K562 (cell line): ENCODE measurements at regions not wholly inside any gene's neighbourhood (a gene's known extent, or its start where the extent isn't known, plus 50 kb on each side); places are given as distances from the start of the nearest gene placed in this dataset.

Source experiments
- ATAC-seq: fragments of 200-7000 bp; cut with Tn5 transposase; 3 replicates; pipeline ENCODE4 v1.9.1; 2020; ENCODE audit warnings: moderate library complexity
- BruUV-seq: library from RNA; stranded (reverse); fragments of 400-500 nt; replicated peaks from 2 replicates; lab custom pipeline; 2021; lab: Mats Ljungman, UMichigan
- CTCF ChIA-PET: fragments of 300-600 bp; formaldehyde crosslinking; extraction: SDS; loops from one replicate; lab custom pipeline; 2021; ENCODE audit warnings: low intra/inter-chr PET ratio; lab: Yijun Ruan, JAX
- POLR2A ChIA-PET: fragments of 300-600, 350-650 bp; sonication (Branson Sonifier 250); formaldehyde crosslinking; extraction: SDS; loops from one replicate; lab custom pipeline; 2021; ENCODE audit warnings: antibody characterized with exemption, inconsistent platforms; lab: Yijun Ruan, JAX
- DNase-seq, 4 experiments: peaks; one replicate each; pipeline versions ENCODE4 v3.0.0 to v3.0.0-alpha.2; 2011 to 2018; ENCODE audit warnings: low spot score in 3 of 4, mixed read lengths in 3 of 4; ENCODE audit errors: extremely low read depth in 1 of 4
- FAIRE-seq: peaks from 2 replicates; lab custom pipeline; 2011; peaks lifted over from hg19 to GRCh38; lab: Jason Lieb, UNC
- H2AFZ ChIP-seq: 2 replicates; pipeline ENCODE4 v1.6.0; 2011; ENCODE audit warnings: low read depth, low read length, control low read depth, inconsistent platforms
- H3K27ac ChIP-seq: fragments of 200-600 bp; 3 replicates; pipeline ENCODE4 v1.8.0; 2011; ENCODE audit warnings: low read depth, mild to moderate bottlenecking, control low read depth, inconsistent platforms, low read length, moderate library complexity, mixed read lengths; ENCODE audit errors: extremely low read depth
- H3K27me3 ChIP-seq, 2 experiments: fragments of 300-600 bp in 1 of 2; 2 replicates in 1 of 2; 3 replicates in 1 of 2; pipeline versions ENCODE4 v1.6.0 to v1.8.0; 2011; ENCODE audit warnings: inconsistent platforms in 2 of 2, low read length in 2 of 2, mild to moderate bottlenecking in 1 of 2, mixed read lengths in 1 of 2, moderate library complexity in 1 of 2; ENCODE audit not compliant: control insufficient read depth in 2 of 2, insufficient read depth in 2 of 2
- H3K36me3 ChIP-seq: fragments of 300-600 bp; 3 replicates; pipeline ENCODE4 v1.8.0; 2011; ENCODE audit warnings: mild to moderate bottlenecking, low read length, inconsistent platforms; ENCODE audit not compliant: control insufficient read depth, insufficient read depth
- H3K4me1 ChIP-seq, 2 experiments: fragments of 200-600 bp in 1 of 2; replicated peaks in 1 of 2; 2 replicates in 1 of 2; 3 replicates in 1 of 2; pipeline versions ENCODE4 v1.5.1 to v1.8.0; 2011; ENCODE audit warnings: inconsistent platforms in 2 of 2, low read length in 2 of 2, mild to moderate bottlenecking in 1 of 2, mixed read lengths in 1 of 2, moderate library complexity in 1 of 2; ENCODE audit not compliant: control insufficient read depth in 2 of 2, insufficient read depth in 2 of 2
- H3K4me2 ChIP-seq: 2 replicates; pipeline ENCODE4 v1.6.1; 2011; ENCODE audit warnings: low read length, control low read depth, inconsistent platforms, mixed read lengths; ENCODE audit not compliant: insufficient read depth
- H3K4me3 ChIP-seq: fragments of 200-600 bp; sonication (generic), shearing (Covaris generic); 2 replicates; pipeline ENCODE4 v1.5.1; 2016; ENCODE audit warnings: control low read depth, inconsistent platforms
- H3K79me2 ChIP-seq: fragments of 200-600 bp; 3 replicates; pipeline ENCODE4 v1.8.0; 2011; ENCODE audit warnings: low read length, inconsistent platforms; ENCODE audit not compliant: control insufficient read depth, insufficient read depth
- H3K9ac ChIP-seq, 2 experiments: 2 replicates each; pipeline versions ENCODE4 v1.6.0 to v1.6.1; 2011; ENCODE audit warnings: low read depth in 2 of 2, low read length in 2 of 2, control low read depth in 1 of 2, inconsistent platforms in 1 of 2, mild to moderate bottlenecking in 1 of 2, mixed read lengths in 1 of 2; ENCODE audit not compliant: insufficient read depth in 1 of 2
- H3K9me1 ChIP-seq: one replicate; pipeline ENCODE4 v1.6.0; 2011; ENCODE audit warnings: inconsistent platforms, mild to moderate bottlenecking, low read length, moderate library complexity; ENCODE audit not compliant: control insufficient read depth, insufficient read depth
- H3K9me3 ChIP-seq: replicated peaks from 2 replicates; pipeline ENCODE4 v1.5.1; 2011; ENCODE audit warnings: low read depth, low read length, inconsistent platforms; ENCODE audit not compliant: control insufficient read depth, insufficient read depth
- H4K20me1 ChIP-seq: replicated peaks from 2 replicates; pipeline ENCODE4 v1.6.1; 2011; ENCODE audit warnings: low read length, inconsistent platforms, mixed read lengths; ENCODE audit not compliant: control insufficient read depth, insufficient read depth
- FUS ChIP-seq: fragments of 200-400 bp; formaldehyde crosslinking; optimal IDR thresholded peaks from 2 replicates; pipeline ENCODE3; 2017; ENCODE audit warnings: low read depth, low read length
- MTA1 ChIP-seq: fragments of 450-650 bp; IDR thresholded peaks from 2 replicates; pipeline ENCODE4 v1.6.1; 2017; ENCODE audit warnings: borderline replicate concordance
- NCOA4 ChIP-seq: fragments of 450-650 bp; IDR thresholded peaks from 2 replicates; pipeline ENCODE4 v1.6.1; 2018; ENCODE audit warnings: mild to moderate bottlenecking; ENCODE audit not compliant: partially characterized antibody
- NUFIP1 ChIP-seq: fragments of 450-650 bp; IDR thresholded peaks from 2 replicates; pipeline ENCODE4 v1.6.1; 2018; ENCODE audit not compliant: partially characterized antibody
- SAFB ChIP-seq: fragments of 200-400 bp; formaldehyde crosslinking; IDR thresholded peaks from 2 replicates; pipeline ENCODE4 v1.6.1; 2017; ENCODE audit warnings: low read depth, low read length, borderline replicate concordance
- SAP30 ChIP-seq: fragments of 200-600 bp; sonication (generic); IDR thresholded peaks from 2 replicates; pipeline ENCODE4 v1.6.1; 2012; ENCODE audit warnings: borderline replicate concordance, low read depth, mild to moderate bottlenecking, moderate library complexity, low read length, control low read depth, inconsistent platforms; ENCODE audit not compliant: insufficient read depth, poor library complexity, severe bottlenecking
- SIN3A ChIP-seq, 2 experiments: fragments of 150-350 bp in 1 of 2; IDR thresholded peaks; 2 replicates each; pipeline ENCODE4 v1.6.1; 2011 to 2016; ENCODE audit warnings: borderline replicate concordance in 2 of 2, low read depth in 2 of 2, low read length in 2 of 2, mild to moderate bottlenecking in 2 of 2, moderate library complexity in 2 of 2; ENCODE audit not compliant: control insufficient read depth in 1 of 2
- SP1 ChIP-seq: sonication (generic); formaldehyde crosslinking; IDR thresholded peaks from 2 replicates; pipeline ENCODE4 v1.8.1; 2022; ENCODE audit warnings: mild to moderate bottlenecking, missing genetic modification reagents
- TCF15 ChIP-seq: fragments of 250-450 bp; sonication (Bioruptor Pico); IDR thresholded peaks from 2 replicates; pipeline ENCODE4 v1.8.0; 2022; ENCODE audit warnings: moderate library complexity, mild to moderate bottlenecking, inconsistent platforms
- WHSC1 ChIP-seq: IDR thresholded peaks from one replicate; pipeline ENCODE4 v1.6.1; 2012; ENCODE audit warnings: low read length, control low read depth, inconsistent platforms
- ZNF12 ChIP-seq: sonication (generic); formaldehyde crosslinking; IDR thresholded peaks from 2 replicates; pipeline ENCODE4 v1.4.0; 2020; ENCODE audit warnings: mild to moderate bottlenecking, missing genetic modification reagents
- ZNF23 ChIP-seq: fragments of 250-450 bp; sonication (Bioruptor Pico); IDR thresholded peaks from 2 replicates; pipeline ENCODE4 v1.4.0; 2020; ENCODE audit warnings: mild to moderate bottlenecking
- ZNF584 ChIP-seq: fragments of 200-800 bp; sonication (Bioruptor generic); IDR thresholded peaks from 2 replicates; pipeline ENCODE4 v1.6.1; 2016; ENCODE audit warnings: low read depth, mild to moderate bottlenecking, missing genetic modification characterization, missing compliant biosample characterization
- WGBS: fragments of 100-300 bp; shearing (Covaris generic); methylation state at CpG from one replicate; pipeline ENCODE4 v1.1.6; 2016; ENCODE audit warnings: low coverage, mixed read lengths; ENCODE audit not compliant: insufficient coverage; ENCODE audit errors: missing lambda C conversion rate; 5-methylcytosine and 5-hydroxymethylcytosine counted together
- in situ Hi-C: fragments of 300-500 bp; cut with MboI; formaldehyde crosslinking; loops from 4 replicates; pipeline ENCODE4 v1.15.0; 2018; ENCODE audit warnings: inconsistent platforms, mixed read lengths
- intact Hi-C: fragments of 100-400 bp; cut with micrococcal nuclease; formaldehyde crosslinking; loops from 2 replicates; pipeline ENCODE4 v1.14.2; 2022

GRCh38 chr18:29188760-29189159 lies 1011.8 kb upstream of the CDH2 start (continued):
- no peak for TF ChIP-seq SAP30

GRCh38 chr18:29185801-29186200 lies 1008.9 kb upstream of the CDH2 start:
- intact Hi-C loops (no loop called here), in situ Hi-C loops (no loop called here)
- FAIRE-seq (no peak), DNase-seq (no peak), ATAC-seq (no peak)
- H4K20me1 ChIP-seq = no peaks in the 10 kb centered on the region
- no peak overlapping the region for H3K4me2 ChIP-seq
- H3K9me1 ChIP-seq = no peaks in the 10 kb centered on the region
- no peak for TF ChIP-seq MTA1
- no peaks in the 10 kb centered on the region for H3K9me3 ChIP-seq
- H3K4me1 ChIP-seq = no peaks in the 10 kb centered on the region
- 0% methylated on average over 1 of the region's 1 CpG for WGBS
- BruUV-seq = no TSS peak
- no peaks in the 10 kb centered on the region for H3K79me2 ChIP-seq
- H3K27me3 ChIP-seq = no peaks in the 10 kb centered on the region
- H2AFZ ChIP-seq = no peak overlapping the region
- no peak overlapping the region for H3K27ac ChIP-seq
- no peak overlapping the region for H3K9ac ChIP-seq
- no peak overlapping the region for H3K4me3 ChIP-seq
- CTCF ChIA-PET = no interaction called here
- no peaks in the 10 kb centered on the region for H3K36me3 ChIP-seq
- POLR2A ChIA-PET = no interaction called here

- H4K20me1 ChIP-seq = no peaks in the 10 kb centered on the region
- no peaks in the 10 kb centered on the region for H3K79me2 ChIP-seq
- no peaks in the 10 kb centered on the region for H3K9me3 ChIP-seq
- H3K4me2 ChIP-seq = no peak overlapping the region
- CTCF ChIA-PET = no interaction called here
- DNase-seq (no peak), ATAC-seq (no peak), FAIRE-seq (no peak)
- no peak overlapping the region for H2AFZ ChIP-seq
- no peak overlapping the region for H3K9ac ChIP-seq
- POLR2A ChIA-PET = no interaction called here
- 0% methylated on average over 7 of the region's 7 CpGs for WGBS
- no peaks in the 10 kb centered on the region for H3K9me1 ChIP-seq
- intact Hi-C loops = no loop called here
- H3K36me3 ChIP-seq = no peaks in the 10 kb centered on the region
- in situ Hi-C loops = no loop called here
- TF ChIP-seq NUFIP1 (no peak), ZNF12 (no peak), WHSC1 (no peak), SP1 (no peak), NCOA4 (no peak), ZNF584 (no peak), TCF15 (CRISPR knock-in tag) (no peak), FUS (no peak), ZNF23 (no peak), SAFB (no peak), SIN3A (IDR thresholded peaks at IDR 0.05; ENCODE audit: borderline replicate concordance in 2 of 2, control insufficient read depth in 1 of 2, low read depth in 2 of 2, low read length in 2 of 2) (no peak)
- no peaks in the 10 kb centered on the region for H3K27me3 ChIP-seq
- no TSS peak for BruUV-seq
- no peak overlapping the region for H3K4me3 ChIP-seq
- no peak overlapping the region for H3K27ac ChIP-seq
- no peaks in the 10 kb centered on the region for H3K4me1 ChIP-seq
These were observed 1007.7 kb upstream of the CDH2 start for GRCh38 chr18:29184654-29185053.
